Fibroblast of skin of left biceps (primary cell): ENCODE measurements at regions not wholly inside any gene's neighbourhood (a gene's known extent, or its start where the extent isn't known, plus 50 kb on each side); places are given as distances from the start of the nearest gene placed in this dataset.
"Not testable (repeated sequence)": the region's sequence is repeated elsewhere in the genome, so short reads cannot be mapped to it uniquely, and the experiment has no call there.

Experiments used
- DNase-seq, 2 experiments: peaks; one replicate each; pipeline ENCODE4 v3.0.0-alpha.2; 2013; ENCODE audit warnings: low read depth in 2 of 2

- DNase-seq = no peak
These were observed 140.8 kb downstream of the HMHB1 start for GRCh38 chr5:143952809-143953208.

DNA sequence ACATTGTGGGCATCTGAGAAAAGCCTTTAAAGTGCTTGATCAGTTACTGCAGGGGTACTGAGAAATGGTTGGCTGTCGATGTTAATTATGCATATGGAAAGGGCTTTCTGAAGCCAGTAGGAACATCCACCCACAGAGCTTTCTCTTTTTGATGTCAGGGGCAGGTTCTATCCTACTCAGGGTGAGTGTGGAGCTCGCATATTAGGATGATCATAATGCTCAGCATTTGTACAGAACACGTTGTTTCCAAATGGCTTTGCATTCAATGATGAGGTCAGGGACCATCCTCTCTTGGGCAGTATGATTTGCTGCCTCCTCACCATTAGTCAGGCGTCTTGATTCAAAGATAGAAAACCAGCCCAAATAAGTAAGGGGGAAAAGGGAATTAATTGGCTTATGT is 141.9 kb downstream of the HMHB1 start:
- DNase-seq = no peak

DNA sequence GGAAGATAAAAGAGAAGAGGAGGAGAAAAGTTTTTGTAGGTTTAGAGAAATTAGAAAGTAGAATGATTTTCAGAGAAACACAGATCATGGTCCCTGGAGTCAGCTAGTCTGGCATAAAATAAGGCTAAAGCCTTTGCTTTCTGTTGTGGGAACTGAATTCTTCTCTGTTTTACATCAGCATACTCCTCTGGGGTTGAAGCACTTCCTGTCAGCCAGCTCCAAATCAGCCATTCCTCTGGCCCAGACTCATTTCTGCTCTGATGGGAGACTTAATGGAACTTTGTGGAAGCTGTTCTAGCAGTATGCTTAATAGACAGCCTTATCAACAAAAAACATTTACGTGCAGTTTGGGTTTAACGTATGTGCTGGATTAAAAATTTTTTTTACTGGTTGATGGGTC is 143.2 kb downstream of the HMHB1 start:
- DNase-seq = peak; percentile 30 to 39

DNA sequence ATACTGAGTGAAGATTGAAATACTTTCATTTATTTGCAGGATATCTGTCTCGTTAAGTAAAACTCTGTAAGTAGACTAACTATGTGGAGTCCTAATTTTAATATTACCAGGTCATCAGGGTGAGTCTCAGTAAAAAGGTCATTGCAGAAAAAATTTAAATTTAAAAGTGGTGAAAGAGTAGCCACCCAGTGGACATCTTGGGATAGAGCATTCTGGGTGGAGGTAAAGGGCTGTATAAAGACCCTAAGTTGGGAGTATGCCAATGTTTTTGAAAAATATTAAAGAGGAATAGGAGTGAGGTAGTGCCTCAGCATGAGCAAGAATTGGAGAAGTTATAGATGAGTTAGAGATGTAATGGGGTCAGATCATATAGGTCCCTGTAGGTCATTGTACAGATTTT is 145.5 kb downstream of the HMHB1 start:
- DNase-seq = no peak

DNA sequence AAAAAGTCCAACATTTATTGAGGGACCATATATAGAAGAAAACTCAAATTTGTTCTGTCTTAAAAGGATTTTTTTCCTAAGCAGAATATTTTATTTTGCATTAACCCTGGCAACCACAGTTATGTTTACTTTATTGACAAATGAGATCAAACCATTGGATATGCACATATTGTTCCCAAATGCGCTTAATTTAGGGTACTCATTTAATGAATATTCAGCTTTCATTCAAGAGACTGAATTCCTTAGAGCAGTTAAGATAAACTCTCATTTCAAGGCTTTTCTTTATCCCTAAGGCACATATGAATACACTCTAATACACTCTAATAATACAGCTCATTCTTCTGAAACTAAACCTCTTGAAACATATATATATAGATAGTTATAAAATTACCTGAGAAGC is 150.2 kb downstream of the HMHB1 start:
- no peak for DNase-seq

GRCh38 chr5:143964919-143965318 is 153.0 kb downstream of the HMHB1 start:
- DNase-seq = no peak

DNA sequence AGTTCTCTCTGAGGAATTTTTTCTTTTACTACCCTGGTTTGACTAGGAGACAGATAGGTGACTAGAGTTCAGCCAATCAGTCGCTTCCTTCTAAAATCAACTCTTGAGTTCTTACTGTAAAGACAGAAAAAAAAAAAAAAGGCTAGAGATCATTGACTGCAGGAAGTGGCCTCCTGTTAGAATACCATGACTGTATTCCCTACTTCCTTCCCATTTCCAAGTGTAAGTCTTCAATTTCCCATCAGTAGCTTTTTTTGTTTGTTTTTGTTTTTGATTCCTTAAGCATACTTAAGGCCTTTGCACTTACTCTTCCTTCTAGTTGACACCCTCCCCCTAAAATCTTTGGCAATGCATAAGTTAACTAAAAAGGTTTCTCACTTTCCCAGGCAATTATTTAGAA is 154.3 kb downstream of the HMHB1 start:
- no peak for DNase-seq

GRCh38 chr5:143968071-143968878 is 156.3 kb downstream of the HMHB1 start:
- peak; percentile 79 to 82 for DNase-seq

GRCh38 chr5:143970159-143970558 is 158.2 kb downstream of the HMHB1 start:
- no peak for DNase-seq

GRCh38 chr5:143972068-143972467 is 160.1 kb downstream of the HMHB1 start:
- DNase-seq = no peak

- DNase-seq = no peak
These were observed 164.1 kb downstream of the HMHB1 start for GRCh38 chr5:143976055-143976454.

GRCh38 chr5:143977891-143978461 is 166.0 kb downstream of the HMHB1 start:
- no peak for DNase-seq

DNA sequence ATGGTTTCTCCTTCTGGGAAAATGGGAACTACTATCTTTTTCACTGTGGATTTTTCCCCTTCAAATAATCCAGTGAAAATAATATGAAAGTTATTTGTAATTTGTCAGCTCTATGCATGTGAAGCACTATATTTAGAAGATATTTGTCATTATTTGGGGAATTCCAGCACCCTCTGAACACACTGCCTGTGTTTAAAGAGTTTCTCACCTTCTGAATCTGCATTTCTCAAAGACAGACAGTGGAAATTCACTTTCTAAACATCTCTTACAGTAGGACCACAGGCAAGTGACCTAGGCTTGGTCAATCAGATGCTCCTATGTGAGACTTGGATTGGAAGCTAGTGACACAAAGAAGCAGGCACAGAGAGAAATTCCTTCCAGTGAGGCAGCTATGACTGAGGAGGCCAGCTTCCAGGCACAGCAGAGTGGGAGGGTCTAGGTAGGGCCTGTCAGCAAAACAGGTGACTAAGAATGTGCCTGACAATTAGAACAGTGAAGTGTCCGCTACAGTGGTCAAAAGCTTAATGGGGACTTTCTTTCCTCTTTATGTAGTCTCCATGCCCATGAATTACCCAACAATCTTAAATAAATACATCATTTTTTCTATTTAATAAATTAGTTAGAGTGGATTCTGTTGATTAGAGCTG is 167.2 kb downstream of the HMHB1 start:
- DNase-seq = no peak

- no peak for DNase-seq
These were observed 168.5 kb downstream of the HMHB1 start for GRCh38 chr5:143980506-143980905.

DNA sequence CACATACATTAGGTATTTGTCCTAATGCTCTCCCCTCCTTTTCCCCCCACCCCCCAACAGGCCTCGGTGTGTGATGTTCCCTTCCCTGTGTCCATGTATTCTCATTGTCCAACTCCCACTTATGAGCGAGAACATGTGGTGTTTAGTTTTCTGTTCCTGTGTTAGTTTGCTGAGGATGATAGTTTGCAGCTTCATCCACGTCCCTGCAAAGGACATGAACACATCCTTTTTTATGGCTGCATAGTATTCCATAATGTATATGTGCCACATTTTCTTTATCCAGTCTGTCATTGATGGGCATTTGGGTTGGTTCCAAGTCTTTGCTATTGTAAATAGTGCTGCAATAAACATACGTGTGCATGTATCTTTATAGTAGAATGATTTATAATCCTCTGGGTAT is 171.0 kb downstream of the HMHB1 start:
- DNase-seq = not testable (repeated sequence)

DNA sequence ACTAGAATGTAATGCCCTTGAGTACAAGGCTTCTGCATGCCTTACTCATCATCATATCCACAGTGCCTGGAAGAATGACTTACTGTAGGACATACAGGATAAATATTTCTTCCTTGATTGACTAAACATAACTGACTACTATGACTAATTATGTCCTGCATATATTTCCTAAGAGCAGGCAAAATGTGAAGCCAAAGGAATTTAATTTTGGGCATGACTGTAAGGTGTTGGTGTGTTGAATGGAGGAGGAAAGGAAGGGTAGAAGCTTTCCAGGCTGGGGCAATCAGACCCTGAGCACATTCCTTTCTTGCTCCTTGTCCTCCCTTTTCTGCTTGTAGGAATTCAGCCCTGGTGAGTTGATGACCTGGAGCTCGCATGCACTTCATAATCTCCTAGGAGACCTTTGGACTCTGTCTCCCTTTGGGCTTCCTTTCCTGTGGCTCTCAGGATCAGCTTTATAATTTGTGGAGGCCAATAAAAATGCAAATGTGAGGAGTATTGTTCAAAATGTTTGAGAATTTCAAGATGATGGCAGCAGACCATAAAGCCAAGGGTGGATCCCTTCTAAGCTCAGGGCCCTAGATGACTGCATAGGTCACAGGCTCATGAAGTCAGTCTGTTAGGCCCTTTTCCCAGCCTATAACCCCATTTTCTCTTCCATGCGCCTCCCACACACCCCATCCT is 174.0 kb downstream of the HMHB1 start:
- DNase-seq = peak; percentile 79 to 84

DNA sequence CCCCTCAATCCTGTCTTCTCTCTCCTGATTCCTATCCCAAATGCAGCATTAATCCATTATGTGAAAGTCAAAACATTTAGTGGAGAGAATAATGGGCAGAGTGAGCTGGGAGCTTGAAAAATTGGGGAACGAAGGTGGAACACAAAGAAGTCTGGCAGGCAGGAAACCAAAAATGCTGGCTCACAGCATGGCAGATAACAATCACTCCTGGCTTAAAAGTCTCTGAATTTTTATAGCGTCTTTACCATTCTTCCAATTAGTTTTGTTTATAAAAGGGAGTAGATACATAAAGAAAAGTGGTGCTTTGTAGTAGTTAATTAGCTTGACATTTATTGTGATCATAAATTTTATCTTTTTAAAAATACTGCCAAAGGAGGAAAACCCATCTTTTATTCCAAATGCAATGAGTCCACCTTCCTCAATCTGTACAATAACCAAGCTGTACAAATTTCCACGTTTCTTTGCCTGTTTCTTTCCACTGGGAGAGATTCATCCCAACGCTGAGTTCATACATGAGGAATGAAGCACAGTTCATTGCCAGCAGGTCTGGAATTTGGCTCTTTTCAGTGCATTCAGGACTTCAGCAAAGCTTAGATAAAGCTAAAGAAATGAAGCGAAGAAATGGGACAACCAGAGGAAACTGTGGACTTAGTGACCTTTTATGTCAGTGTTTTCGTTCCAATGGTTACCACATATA is 174.7 kb downstream of the HMHB1 start:
- DNase-seq = peak; percentile 73 to 74

GRCh38 chr5:143987264-143987663 is 175.3 kb downstream of the HMHB1 start:
- no peak for DNase-seq

DNA sequence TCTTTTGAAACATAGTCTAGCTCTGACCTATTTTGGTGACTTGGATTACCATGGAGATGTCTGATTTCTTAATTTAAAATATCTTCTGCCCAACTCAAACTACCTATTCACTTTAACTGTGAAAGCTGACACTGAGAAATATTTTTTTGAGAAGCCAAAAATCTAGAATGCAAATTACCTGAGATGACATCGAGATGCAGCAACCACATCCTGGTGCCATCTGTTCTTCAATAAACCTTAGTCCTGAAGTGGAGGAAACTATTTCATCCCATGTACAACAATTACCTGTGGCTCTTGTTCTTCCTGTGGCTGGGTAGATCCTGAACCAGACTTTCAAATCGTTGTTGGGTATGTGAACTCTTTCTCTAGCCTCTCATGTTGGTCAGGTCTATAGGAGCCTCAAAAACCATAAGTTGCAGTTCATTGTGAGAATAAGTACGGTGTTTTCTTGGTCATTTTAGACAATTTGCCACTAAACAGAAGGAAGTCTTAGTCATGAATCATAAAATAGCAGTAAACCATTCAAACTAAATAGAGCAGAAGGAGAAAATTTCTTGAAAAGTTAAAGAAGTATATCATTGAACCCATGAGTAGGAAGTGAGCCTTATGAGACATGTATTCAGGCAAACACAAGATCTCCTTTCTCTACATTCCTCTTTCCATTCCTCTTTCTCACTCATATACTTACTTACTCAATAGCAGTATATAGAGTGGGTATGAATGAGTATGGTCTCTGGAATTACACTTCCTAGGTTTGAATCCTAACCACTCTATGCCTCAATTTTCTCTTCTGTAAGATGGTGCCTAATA is 176.0 kb downstream of the HMHB1 start:
- DNase-seq = no peak

DNA sequence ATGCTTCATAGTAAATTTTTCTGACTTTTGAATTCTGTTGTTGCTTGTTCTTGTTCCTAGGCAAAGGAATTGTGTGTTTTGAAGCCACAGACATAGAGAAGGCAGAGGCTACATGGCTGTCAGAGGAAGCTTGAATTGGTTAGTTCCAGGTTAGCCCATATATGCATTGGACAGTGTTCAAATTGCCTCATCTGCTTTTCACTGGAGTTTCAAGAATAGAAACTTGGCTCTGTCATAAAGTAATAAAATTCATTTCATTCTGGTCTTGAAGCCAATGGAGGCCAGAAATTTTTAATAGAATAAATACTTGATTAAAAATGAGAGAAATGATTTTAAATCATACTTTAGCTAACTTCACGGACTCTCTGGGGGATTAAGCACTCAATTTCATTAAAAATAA is 178.0 kb downstream of the YIPF5 start:
- no peak for DNase-seq

GRCh38 chr5:144002876-144003275 is 167.6 kb downstream of the YIPF5 start:
- DNase-seq = peak in 1 of 2 experiments; percentile 39
